ENCODE measurements at regions not wholly inside any gene's neighbourhood (a gene's known extent, or its start where the extent isn't known, plus 50 kb on each side); places are given as distances from the start of the nearest gene placed in this dataset.
"Not testable (repeated sequence)": the region's sequence is repeated elsewhere in the genome, so short reads cannot be mapped to it uniquely, and the experiment has no call there.

DNA sequence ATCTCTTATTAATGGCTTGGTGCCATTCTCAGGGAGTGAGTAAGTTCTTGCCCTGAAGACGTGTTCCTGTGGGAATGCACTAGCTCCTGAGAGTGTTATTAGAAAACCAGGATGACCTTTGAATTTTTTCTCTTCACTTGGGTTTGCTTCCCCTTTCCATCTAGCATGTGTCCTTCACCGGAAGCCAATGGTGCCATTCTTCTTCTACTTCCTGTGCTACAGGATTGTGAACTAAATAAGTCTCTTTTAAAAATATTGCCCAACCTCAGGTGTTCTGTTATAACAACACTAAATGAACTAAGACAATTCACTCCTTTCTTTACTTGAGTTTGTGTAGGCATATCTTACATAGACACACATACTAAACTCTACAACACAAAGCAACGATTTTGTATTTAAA, 447.0 kb downstream of the SOX11 start:
- DNase-seq (ENCODE audit: low spot score), result no peak

DNA sequence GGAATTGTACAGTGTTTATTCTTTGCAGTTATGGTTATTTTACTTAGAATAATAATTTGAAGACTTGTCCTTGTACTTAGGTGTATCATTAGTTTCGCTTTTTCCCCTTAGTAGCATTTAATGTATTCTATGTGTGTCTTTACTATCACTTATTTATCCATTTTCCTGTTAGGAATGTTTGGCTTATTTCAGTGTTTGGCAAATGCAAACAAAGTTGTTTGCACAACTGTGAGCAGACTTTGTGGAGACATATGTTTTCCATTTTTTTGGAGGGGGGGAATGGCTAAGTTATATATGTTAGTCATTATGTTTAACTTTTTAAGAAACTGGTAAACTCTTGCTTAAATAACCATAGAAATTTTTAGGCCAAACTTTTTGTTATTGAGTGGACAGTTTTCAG, 447.7 kb downstream of the SOX11 start:
- no peak for DNase-seq (ENCODE audit: low spot score)

DNA sequence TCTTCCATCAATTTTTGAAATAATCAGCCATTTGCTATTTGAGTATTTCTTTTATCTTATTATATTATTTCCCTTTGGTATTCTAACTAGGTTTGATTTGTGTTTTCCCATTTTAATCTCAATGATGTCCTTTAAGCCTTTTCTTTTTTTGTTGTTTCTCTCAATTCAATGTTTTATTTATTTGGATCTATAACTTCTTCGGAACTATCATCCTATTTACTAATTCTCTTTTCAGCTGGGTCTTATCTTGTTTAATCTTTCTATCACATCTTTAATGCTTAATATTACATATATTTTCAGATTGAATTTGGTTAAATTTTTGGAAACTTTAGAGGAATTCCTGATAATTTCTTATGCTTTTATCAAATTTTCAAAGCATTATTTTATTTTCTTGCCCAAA, 448.3 kb downstream of the SOX11 start:
- no peak for DNase-seq (ENCODE audit: low spot score)

DNA sequence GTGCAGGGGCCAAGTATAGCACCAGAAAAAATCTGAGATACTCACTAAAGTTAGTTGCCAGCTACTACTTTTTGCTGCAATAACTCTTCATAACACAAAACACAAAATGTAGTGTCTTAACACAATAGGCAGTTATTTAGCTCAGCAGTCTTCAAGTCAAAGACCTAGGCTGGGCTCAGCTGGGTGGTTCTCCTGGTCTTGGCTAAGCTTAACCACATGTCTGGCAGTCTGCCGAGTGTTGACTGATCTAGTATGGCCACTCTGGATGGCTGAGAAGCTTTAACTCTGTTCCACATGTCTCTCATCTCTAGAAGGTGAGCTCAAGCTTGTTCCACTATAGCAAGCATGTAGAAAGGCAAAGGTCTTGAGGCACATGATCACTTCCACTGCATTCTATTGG, 451.6 kb downstream of the SOX11 start:
- DNase-seq (ENCODE audit: low spot score), result no peak

DNA sequence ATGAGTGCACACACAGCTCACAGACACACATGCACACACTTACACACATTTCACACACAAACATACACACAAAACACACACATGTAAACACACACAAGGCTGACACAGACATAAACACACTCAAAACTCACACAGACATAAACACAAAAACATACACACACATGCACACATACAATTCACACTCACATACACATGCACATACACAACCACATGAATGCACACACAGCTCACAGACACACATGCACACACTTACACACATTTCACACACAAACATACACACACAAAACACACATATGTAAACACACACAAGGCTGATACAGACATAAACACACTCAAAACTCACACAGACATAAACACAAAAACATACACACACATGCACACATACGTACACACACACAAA, 455.0 kb downstream of the SOX11 start:
- DNase-seq (ENCODE audit: low spot score), result not testable (repeated sequence)

DNA sequence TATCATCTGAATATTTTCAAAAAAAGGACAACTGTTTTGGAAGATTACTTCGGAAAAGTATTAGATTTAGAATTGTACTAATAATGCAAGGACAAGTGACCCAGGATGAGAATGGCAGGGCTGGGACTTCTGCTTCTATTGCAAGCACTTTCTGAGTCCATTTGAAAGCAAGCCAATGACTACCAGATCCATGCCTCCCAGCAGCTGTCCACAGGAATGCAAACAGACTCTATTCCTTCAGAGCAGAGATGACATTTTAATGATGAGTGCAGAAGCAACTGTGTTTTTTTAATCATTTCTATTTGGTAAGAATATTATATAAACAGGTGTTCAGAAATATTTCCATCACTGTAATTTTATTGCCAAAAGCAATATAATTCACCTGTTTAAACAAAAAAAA, 456.7 kb downstream of the SOX11 start:
- no peak for DNase-seq (ENCODE audit: low spot score)

DNA sequence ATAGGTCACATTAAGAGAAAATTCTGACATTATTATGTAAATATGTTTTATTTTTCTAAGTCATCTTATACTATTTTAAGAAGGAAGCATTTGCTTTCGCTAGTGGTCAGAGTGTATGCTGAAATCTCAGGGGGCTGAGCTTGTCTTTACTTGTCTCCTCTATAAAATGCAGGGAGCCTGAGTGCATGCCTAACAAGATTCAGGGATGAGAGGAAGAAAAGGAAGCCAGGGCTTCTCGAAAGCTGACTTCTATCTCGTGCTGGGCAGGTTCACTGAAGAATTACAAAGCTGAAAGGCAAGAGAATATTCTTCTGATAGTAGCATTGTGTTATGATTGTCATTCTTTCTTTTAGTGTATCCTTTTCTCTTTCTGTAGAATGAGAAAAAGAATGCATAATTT, 467.4 kb downstream of the SOX11 start:
- no peak for DNase-seq (ENCODE audit: low spot score)

DNA sequence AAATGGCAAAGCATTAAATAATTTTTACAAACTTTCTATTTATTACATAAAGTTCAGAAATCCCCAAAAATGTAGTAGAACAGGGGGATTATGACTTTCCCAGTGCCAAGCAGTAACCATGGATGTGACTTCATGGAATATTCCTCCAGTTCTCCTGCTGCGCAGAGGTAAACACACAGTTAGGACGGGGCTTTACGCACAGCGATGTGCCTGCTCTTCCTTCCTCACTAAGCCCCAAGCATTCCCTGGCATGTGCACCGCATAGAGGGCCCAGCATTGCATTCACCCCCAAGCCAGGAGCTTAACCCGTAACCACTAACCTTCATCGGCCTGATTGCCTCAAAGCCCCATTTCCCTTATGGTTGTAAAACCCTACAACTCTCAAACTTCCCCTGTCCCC, 471.7 kb downstream of the SOX11 start:
- no peak for DNase-seq (ENCODE audit: low spot score)

DNA sequence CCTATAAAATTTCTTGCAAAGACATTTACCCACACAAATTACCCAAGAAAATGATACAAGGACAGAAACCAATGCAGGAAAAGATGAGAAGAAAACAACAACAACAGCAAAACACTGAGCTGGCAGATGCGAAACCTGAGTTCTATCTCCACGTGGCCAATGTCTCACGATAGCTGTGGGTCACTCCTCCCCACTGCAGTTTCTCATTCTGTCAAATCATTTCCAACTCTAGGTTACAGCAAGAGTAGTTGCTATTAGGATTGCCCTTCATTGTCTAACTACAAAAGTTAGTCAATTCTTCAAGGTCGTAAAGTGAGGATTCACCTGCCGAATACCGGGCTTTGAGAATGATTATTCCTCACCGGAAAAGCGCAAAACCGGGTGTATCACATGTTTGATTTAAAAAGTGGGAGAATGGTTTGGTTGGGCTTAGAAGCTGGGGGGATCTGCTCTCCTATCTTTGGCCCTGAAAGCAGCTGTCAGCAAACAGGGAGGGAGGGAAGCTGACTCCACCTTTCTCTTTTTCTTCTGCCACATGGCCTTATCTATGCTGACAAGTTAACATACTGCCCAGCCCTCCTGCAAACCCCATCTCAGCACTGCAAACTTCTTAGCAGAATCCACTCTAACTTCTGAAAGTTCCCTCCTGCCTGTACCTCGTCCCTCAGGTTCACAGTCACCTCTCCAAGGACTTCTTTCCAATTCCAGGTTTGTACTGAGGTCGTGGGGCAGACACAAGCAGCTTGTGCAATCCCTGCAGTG, 473.0 kb downstream of the SOX11 start:
- DNase-seq (ENCODE audit: low spot score), result no peak

DNA sequence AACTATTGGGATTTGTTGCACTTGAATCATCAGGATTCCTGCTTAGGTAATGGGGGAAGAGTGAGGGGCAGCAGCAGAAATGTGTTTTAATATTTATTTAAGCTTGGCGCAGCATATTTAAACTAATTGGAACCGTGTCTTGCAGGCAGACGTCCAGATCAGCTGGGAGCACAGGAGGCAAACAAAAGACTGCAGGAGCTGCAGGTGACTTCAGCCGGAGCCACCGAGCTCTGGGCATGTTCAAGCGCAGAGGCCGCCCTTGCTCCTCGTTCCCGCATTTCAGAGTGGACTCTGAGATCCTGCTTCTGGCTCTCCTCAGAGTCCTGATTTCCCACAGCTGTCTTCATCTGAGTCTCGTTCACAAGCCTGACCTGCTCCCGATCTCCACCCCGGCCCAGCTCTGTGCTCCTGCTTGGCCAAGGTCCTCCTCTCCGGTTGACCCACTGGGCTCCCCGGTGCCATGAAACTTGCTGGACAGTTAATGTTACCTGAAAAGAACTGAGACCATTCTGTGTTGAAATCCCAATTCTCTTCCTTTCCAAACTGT, 475.5 kb downstream of the SOX11 start:
- DNase-seq (ENCODE audit: low spot score), result no peak

DNA sequence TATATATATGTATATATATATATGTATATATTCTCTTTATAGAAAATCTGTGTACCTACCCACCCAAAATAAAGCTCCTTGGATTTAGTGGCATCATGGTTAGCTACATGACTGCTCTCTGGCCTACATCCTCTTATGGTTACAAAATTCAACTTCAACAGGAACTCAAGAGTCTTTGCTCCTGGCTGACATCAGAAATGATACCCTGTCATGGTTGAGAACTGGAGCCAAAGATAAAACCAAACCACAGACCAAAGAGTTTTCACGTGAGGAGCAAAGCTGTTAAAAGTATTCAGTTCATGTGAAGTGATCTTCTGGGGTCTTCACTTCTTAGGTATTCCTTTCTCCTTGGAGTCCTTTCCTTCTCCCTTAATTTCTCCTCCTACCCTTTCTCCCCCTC, 476.3 kb downstream of the SOX11 start:
- no peak for DNase-seq (ENCODE audit: low spot score)

DNA sequence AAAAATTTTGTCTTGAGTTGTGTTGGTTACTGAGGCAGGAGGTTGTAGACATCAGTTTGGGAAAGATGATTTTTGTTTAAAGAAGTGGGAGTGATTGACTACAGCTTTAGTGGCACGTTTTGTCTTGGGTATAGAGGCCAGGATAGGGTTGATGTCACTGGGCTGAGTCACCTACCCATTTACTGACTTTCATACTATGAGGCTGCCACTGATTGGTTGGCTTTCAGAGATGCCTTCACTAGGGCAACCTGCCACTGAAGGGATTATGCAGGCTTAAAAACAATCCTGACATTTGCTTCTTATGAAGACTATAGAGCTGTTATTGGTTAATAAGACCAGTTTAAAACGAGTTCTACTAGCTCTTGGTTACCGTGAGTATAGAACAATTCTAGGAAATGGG, 479.1 kb downstream of the SOX11 start:
- no peak for DNase-seq (ENCODE audit: low spot score)

DNA sequence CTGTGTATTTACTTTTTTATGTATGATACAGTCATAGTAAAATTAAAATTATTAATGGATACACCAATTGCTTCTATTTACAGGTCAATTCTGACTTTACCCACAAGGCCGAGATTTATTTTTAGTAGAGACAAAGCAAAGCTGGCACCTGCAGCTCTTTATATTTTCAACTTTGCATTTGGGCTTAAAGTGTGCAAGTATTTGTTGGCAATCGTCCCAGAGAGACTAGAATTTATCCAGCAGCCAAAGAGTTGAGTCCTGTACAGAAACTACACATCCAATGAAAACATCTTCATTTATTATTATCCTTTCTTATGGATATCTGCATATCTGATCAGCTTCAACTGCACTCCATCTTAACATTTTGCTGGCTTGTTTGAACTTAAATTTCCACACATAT, 485.6 kb downstream of the SOX11 start:
- no peak for DNase-seq (ENCODE audit: low spot score)

DNA sequence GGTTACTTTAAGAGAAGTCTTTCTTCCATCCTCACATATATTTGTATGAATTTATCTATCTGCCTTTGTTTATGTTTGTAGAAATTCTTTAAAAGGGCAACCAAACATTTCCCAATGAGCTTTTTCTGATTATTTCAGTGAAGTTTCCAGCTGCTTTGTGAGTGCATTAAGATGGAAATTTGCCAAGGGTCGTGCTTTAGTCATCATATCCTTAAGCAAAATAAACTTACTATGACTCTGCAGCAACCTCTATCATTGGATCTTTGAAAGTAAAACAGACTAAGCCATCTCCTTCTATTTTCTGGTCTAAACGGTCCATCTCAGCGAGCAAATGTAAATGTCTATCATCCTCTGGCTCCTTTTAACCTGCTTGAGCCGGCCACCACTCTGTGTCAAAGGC, 489.3 kb downstream of the SOX11 start:
- no peak for DNase-seq (ENCODE audit: low spot score)

DNA sequence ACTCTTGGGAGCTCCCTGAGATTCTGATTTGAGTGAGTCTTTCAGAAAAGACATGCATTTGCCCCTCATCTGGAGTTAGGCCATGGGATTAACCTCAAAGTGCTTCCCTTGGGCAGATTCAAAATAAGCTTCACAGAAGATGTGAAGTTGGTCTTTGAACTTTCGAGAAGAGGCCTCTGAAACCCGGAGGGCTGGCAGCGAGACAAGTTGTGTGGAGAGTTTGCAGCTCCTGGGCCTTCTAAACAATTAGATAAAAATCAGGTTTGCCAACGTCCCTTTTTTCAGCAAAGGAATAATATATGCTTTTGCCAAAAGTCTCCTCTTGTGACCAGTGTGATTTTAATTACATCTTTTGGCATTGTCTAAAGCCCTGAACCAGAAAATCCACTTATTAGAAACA, 489.7 kb downstream of the SOX11 start:
- DNase-seq (ENCODE audit: low spot score), result no peak

DNA sequence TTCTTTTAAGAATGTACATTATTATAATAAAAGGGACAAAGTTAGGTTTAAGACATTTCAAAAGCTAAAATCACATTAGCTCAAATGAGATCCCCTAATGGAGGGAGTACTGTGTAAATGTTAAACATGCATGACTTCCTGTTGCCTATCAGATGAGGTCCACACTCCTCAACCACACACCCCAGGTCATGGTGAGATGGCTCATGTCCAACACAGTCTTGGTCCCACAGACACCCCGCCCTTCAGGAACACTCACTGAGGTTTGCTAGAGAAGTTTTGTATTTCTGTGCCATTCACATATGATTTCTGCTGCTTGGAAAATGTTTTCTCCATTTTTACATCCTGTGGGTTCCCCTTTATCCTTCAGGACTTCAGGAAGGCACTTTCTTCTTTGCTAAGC, 491.0 kb downstream of the SOX11 start:
- no peak for DNase-seq (ENCODE audit: low spot score)

DNA sequence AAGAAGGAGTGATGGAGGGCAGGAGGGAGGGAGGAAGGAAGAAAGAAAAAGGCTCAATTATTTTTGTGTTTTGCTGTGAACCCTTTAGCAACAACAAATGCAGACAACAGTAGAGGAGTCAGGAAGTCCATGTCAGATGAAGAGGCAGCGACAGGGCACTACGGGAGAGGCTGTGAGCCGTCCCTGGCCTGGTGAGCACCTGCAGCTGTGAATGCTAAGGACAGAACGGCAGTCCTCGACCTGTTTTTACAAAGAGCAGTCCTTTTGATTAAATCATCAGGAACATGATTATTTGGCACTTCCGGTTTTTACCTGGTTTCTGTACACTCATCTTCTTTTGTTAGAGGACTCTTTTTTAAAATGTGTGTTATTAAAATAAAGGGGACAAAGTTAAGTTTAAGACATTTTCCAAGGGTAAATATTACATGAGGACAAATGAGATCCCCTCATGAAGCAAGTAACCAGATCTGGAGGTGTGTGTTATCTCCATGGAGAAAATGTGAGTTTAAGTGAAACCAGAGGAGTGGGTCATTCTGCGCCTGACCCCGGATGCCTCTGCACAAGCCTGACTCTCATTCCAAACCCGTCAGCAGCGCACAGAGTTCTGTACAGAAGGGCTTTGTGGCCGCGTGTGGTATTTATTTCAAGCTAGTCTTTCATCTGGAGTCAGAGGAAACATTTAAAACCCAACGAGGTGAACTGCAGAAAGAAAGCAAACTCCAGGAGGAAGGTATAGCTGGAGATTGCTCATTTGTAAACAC, 492.5 kb downstream of the SOX11 start:
- no peak for DNase-seq (ENCODE audit: low spot score)

DNA sequence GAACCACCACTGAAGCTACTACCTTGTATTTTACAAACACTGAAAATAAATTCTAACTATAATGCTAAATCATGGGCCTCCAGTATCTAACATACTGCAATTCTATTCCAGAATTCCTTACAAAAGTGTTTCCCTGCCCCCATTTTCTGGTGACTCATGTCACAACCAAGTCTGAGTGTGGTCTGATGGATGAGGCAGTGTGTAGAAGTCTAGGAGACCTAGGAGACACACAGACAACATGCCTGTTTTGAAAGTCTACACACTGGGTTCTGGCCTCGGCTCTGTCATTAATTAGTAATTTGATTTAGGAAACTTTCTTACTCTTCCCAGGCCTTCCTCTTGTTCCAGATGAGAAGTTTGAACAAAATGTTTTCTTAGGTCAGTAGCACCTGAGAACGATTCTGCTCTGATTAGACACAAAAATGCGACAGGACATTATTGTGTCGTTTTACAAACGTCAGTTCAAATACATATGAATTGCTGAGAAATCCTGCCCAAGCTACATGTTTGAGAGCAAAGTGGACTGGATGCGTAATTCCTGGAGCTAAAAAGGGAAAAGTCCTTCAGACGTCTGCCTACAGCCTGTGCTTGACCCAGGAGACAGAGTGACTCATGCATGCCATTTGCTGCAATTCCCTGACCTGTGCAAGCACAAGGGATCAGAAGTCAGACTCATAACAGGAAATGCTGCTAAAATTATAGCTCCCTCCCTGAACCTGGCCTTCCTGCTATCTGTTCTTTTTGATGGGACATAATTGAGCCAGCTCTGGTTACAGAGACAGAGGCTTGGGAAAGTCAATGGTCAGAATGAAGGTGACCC, 494.4 kb downstream of the SOX11 start:
- DNase-seq (ENCODE audit: low spot score), result no peak

DNA sequence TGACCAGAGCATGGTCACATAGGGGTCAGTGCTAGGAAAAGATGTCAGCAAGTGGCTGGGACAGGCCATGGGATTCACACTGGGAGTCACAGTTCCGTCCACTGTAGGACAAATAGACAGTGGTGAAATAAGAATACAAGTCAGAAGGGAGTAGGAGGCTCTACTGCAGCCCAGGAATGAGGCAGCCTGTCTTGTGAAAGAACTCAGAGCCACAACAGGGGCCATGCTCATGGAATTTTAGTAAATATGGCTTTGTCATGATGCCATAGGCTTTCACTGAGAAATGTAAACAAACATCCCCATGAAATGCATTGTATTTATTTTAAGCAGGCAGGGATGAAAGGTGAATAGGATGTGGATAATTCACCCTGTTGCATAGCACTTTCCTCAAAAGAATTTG, 504.3 kb downstream of the SOX11 start:
- no peak for DNase-seq (ENCODE audit: low spot score)

DNA sequence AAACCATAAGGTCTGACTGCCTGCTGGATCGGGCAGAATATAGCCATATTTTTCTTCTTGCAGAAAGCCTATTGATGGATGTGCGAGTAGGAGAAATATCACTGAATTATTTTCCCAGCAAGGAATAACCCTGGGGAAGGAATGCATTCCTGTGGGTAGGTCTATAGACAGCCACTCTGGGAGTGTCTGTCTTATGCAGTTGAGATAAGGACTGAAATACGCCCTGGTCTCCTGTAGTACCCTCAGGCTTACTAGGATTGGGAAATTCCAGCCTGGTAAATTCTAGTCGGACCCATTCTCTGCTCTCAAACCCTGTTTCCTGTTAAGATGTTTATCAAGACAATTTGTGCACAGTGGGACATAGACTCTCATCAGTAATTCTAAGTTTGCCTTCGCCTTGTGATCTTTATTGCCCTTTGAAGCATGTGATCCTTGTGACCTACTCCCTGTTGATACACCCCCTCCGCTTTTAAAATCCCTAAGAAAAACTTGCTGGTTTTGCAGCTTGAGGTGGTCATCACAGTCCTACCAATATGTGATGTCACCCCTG, 506.3 kb downstream of the SOX11 start:
- DNase-seq (ENCODE audit: low spot score), result not testable (repeated sequence)

DNA sequence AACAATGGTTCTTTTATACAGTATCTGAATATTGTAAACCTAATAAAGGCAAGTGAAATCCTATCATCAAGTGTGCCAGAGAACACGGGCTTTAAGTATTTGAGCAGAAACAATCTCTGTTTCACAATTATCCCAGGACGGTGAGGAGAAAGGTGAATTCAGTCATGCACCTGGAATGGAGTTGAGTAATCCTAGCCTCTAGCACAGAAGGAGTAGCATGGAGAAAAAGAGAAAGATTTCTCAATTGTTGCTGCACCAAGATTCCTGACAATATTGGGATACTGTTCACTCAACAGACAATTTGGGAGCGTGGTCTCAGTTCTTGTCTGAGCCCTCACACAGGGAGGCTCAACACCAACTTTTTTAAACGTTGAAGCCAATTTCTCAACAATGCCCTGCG, 510.6 kb downstream of the SOX11 start:
- DNase-seq (ENCODE audit: low spot score), result no peak

DNA sequence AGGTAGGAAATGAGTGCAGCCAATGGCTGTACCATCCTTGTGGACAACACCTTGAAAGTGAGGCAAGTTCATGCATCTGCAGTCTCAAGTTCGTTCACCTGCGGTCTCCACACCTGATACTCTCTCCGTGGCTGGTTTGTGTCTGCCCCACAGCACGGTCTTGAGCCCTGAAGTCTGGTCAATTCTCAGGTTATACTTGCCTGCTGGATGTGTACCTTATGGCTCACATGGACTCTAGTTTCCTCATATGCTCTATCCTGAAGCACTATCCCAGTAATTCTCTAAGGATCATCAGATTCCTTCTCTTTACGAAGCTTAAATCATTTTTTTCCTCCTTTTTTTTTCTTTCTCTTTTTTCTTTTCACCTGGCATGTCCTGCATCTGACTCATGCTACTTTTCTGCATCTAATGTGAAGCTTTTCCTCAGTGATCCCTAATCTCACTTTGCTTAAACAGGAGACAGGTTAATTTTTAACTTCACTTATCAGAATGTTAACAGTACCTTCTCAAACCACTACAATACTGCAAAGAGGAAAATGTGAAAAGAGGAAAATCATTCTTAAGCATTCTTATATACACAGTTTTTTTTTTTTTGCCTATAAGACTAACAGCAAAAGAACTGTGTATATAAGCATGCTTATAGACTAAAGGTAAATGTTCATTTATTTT, 511.2 kb downstream of the SOX11 start:
- DNase-seq (ENCODE audit: low spot score), result no peak

Data from CD4-positive, alpha-beta T cell treated with Interleukin-6 at 100 ng/mL for 8 hours (primary cell).